MM.1S (cell line): ENCODE measurements at regions not wholly inside any gene's neighbourhood (a gene's known extent, or its start where the extent isn't known, plus 50 kb on each side); places are given as distances from the start of the nearest gene placed in this dataset.

Experiments used
- DNase-seq: peaks from one replicate; pipeline ENCODE4 v3.0.0-alpha.2; 2015
- H2AFZ ChIP-seq: fragments of 300-600 bp; sonication (generic); 2 replicates; pipeline ENCODE4 v1.6.0; 2016; ENCODE audit warnings: antibody characterized with exemption, low read length
- H3F3A ChIP-seq: fragments of 300-600 bp; sonication (generic); 2 replicates; pipeline ENCODE4 v1.6.1; 2016; ENCODE audit warnings: mild to moderate bottlenecking, antibody characterized with exemption, low read length, moderate library complexity, mixed read lengths; ENCODE audit not compliant: insufficient read depth
- H3K27ac ChIP-seq: fragments of 300-600 bp; sonication (generic); 2 replicates; pipeline ENCODE4 v1.5.1; 2016; ENCODE audit warnings: mild to moderate bottlenecking, low read length
- H3K27me3 ChIP-seq: fragments of 300-600 bp; sonication (generic); replicated peaks from 2 replicates; pipeline ENCODE4 v1.6.0; 2016; ENCODE audit warnings: low read length; ENCODE audit not compliant: insufficient read depth
- H3K36me3 ChIP-seq: fragments of 300-600 bp; sonication (generic); replicated peaks from 2 replicates; pipeline ENCODE4 v1.6.1; 2016; ENCODE audit warnings: mild to moderate bottlenecking, low read length, mixed read lengths; ENCODE audit not compliant: insufficient read depth
- H3K4me1 ChIP-seq: fragments of 300-600 bp; sonication (generic); 2 replicates; pipeline ENCODE4 v1.6.1; 2016; ENCODE audit warnings: low read length, mixed read lengths
- H3K4me2 ChIP-seq: fragments of 300-600 bp; sonication (generic); 2 replicates; pipeline ENCODE4 v1.6.0; 2016; ENCODE audit warnings: low read depth, low read length
- H3K4me3 ChIP-seq: fragments of 300-600 bp; sonication (generic); 2 replicates; pipeline ENCODE4 v1.5.1; 2016; ENCODE audit warnings: low read length, mixed read lengths
- H3K79me2 ChIP-seq: fragments of 300-600 bp; sonication (generic); 2 replicates; pipeline ENCODE4 v1.6.1; 2016; ENCODE audit warnings: mixed run types, low read length, mixed read lengths
- H3K9ac ChIP-seq: fragments of 300-600 bp; sonication (generic); 2 replicates; pipeline ENCODE4 v1.6.1; 2016; ENCODE audit warnings: low read length, mixed read lengths
- H3K9me2 ChIP-seq: fragments of 300-600 bp; sonication (generic); replicated peaks from 2 replicates; pipeline ENCODE4 v1.6.1; 2016; ENCODE audit warnings: mild to moderate bottlenecking, low read length, mixed read lengths; ENCODE audit not compliant: insufficient read depth
- H3K9me3 ChIP-seq: fragments of 300-600 bp; sonication (generic); replicated peaks from 2 replicates; pipeline ENCODE4 v1.6.1; 2016; ENCODE audit warnings: mild to moderate bottlenecking, low read length, mixed read lengths; ENCODE audit not compliant: insufficient read depth
- H4K20me1 ChIP-seq: fragments of 300-600 bp; sonication (generic); 2 replicates; pipeline ENCODE4 v1.6.1; 2016; ENCODE audit warnings: mild to moderate bottlenecking, low read length, moderate library complexity, mixed read lengths; ENCODE audit not compliant: insufficient read depth
- CTCF ChIP-seq: fragments of 300-600 bp; sonication (generic); IDR thresholded peaks from 2 replicates; pipeline ENCODE4 v1.5.1; 2016; ENCODE audit warnings: antibody characterized with exemption, low read length, mixed read lengths
- EZH2 ChIP-seq: fragments of 300-600 bp; sonication (generic); optimal IDR thresholded peaks from 2 replicates; pipeline ENCODE3; 2017; ENCODE audit warnings: low read depth, mild to moderate bottlenecking, antibody characterized with exemption, low read length, mixed read lengths
- EZH2phosphoT487 ChIP-seq: fragments of 300-600 bp; sonication (generic); IDR thresholded peaks from 2 replicates; pipeline ENCODE4 v1.6.1; 2018; ENCODE audit warnings: antibody characterized with exemption, low read length

GRCh38 chr14:73782623-73783022, 68.4 kb upstream of the PNMA1 start:
- Histone ChIP-seq H3K9me2 (no peaks in the 10 kb centered on the region), H3K4me2 (no peak overlapping the region), H3K79me2 (peaks cover 60% of the 10 kb centered on the region), H3K27me3 (no peaks in the 10 kb centered on the region), H3K9me3 (no peaks in the 10 kb centered on the region), H3K4me3 (no peak overlapping the region), H2AFZ (no peak overlapping the region), H3F3A (peaks cover 2% of the 10 kb centered on the region; the same call in 1 of the 2 replicates), H3K9ac (no peak overlapping the region), H3K27ac (no peak overlapping the region), H3K4me1 (0 out of 2 replicates have a peak, but pooled peaks cover 1% of the 10 kb centered on the region), H3K36me3 (no peaks in the 10 kb centered on the region), H4K20me1 (no peaks in the 10 kb centered on the region)
- no peak for DNase-seq
- no peak for TF ChIP-seq EZH2
- no peak for TF ChIP-seq EZH2phosphoT487
- no peak for TF ChIP-seq CTCF

GRCh38 chr14:73780896-73781295, 66.7 kb upstream of the PNMA1 start:
- H2AFZ ChIP-seq, result no peak overlapping the region
- H3K79me2 ChIP-seq, result peaks cover 68% of the 10 kb centered on the region
- TF ChIP-seq EZH2 (no peak), CTCF (no peak), EZH2phosphoT487 (no peak)
- no peaks in the 10 kb centered on the region for H3K9me2 ChIP-seq
- H3K4me2 ChIP-seq, result no peak overlapping the region
- no peak overlapping the region for H3K9ac ChIP-seq
- no peaks in the 10 kb centered on the region for H3K27me3 ChIP-seq
- DNase-seq, result no peak
- no peaks in the 10 kb centered on the region for H3K9me3 ChIP-seq
- H3F3A ChIP-seq, result no peaks in the 10 kb centered on the region
- H3K27ac ChIP-seq, result no peak overlapping the region
- H3K36me3 ChIP-seq, result no peaks in the 10 kb centered on the region
- no peaks in the 10 kb centered on the region for H4K20me1 ChIP-seq
- peaks cover 14% of the 10 kb centered on the region for H3K4me1 ChIP-seq
- no peak overlapping the region for H3K4me3 ChIP-seq

GRCh38 chr14:73780391-73780790, 66.2 kb upstream of the PNMA1 start:
- Histone ChIP-seq H4K20me1 (no peaks in the 10 kb centered on the region), H3K27ac (no peak overlapping the region), H3K36me3 (no peaks in the 10 kb centered on the region), H3K27me3 (no peaks in the 10 kb centered on the region), H3K9me3 (no peaks in the 10 kb centered on the region), H3K9ac (no peak overlapping the region), H3K4me1 (peaks cover 19% of the 10 kb centered on the region), H3K4me3 (no peak overlapping the region), H3K4me2 (no peak overlapping the region), H3F3A (0 out of 2 replicates have a peak, but pooled peaks cover 1% of the 10 kb centered on the region), H2AFZ (no peak overlapping the region), H3K9me2 (no peaks in the 10 kb centered on the region), H3K79me2 (peaks cover 68% of the 10 kb centered on the region)
- DNase-seq, result no peak
- TF ChIP-seq CTCF (no peak), EZH2 (no peak), EZH2phosphoT487 (no peak)
